ENCODE measurements at regions not wholly inside any gene's neighbourhood (a gene's known extent, or its start where the extent isn't known, plus 50 kb on each side); places are given as distances from the start of the nearest gene placed in this dataset.
"Not testable (repeated sequence)": the region's sequence is repeated elsewhere in the genome, so short reads cannot be mapped to it uniquely, and the experiment has no call there.

DNA sequence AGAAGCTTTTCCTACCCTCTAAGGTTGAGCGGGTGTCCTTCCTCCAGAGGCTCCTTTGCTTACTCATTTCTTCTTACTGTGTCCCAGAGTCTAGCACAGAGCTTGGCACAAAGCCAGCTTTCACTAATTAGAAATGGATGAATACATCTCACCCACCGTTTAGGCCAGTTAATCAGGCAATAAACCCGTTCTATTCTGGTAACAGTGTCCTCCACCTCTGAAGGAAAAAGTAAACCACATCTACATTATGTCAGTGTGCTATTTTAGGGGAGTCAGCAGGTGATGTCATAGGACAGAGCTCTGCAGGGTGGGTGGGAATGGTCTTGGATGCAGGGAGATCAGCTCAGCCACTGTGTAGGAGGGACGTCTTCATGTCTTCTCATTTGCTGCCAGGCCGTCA, 109.2 kb downstream of the OSTF1 start:
- H3K9me3 Mint-ChIP-seq: no peaks in the 10 kb centered on the region
- no peaks in the 10 kb centered on the region for H3K27me3 Mint-ChIP-seq
- no peak overlapping the region for H3K27ac Mint-ChIP-seq
- H3K36me3 Mint-ChIP-seq: no peaks in the 10 kb centered on the region
- H3K4me1 Mint-ChIP-seq: no peaks in the 10 kb centered on the region
- DNase-seq: no peak
- CTCF ChIA-PET: no interaction called here
- no peak overlapping the region for H3K4me3 Mint-ChIP-seq

DNA sequence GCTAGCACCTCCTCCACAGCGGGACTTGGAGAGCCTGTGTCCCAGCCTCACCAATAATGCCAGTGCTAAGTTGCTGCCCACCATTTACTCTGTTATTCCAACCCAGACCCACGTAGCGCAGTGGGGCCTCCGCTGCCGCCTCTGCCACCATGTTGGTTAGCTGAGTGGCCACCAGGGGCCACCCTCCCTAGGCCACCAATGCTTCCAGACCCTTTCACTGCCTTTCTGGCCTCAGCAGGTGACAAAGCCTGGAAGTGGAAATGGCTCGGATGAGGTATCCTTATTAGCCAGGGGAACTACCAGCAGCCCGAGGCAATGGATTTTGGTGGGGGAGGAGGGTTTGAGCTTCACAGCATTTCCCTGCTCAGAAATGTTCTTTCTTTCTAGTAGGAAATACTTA, 110.1 kb downstream of the OSTF1 start:
- no peaks in the 10 kb centered on the region for H3K27me3 Mint-ChIP-seq
- CTCF ChIA-PET: no interaction called here
- no peak overlapping the region for H3K4me3 Mint-ChIP-seq
- no peak overlapping the region for H3K27ac Mint-ChIP-seq
- no peak for DNase-seq
- H3K4me1 Mint-ChIP-seq: no peaks in the 10 kb centered on the region
- no peaks in the 10 kb centered on the region for H3K9me3 Mint-ChIP-seq
- no peaks in the 10 kb centered on the region for H3K36me3 Mint-ChIP-seq

DNA sequence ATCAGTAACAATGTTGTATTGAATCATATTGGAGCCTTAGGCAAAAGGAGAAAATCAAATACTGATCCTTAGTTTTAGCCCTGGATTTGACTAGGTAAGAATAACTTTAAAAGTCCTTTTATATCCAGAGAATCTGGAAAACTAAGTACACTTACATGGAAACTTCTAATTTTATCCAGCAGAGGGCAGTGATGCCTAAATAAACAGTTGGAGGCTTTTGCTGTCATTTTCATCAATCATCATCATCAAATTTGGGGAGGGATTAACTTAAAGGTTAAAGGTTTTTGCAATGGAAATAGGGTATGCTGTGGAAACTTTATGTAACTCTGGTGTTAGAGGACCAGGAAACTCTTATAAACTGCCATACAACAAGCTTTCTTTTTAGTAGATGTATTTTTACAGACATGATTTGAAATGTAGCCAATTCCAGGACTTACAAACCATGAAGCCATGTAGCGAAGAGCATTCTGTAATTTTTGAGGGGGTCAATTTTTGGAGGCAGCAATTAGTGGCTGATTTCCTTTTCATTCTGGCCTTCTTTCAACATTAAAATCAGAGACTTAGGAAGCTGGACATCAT, 112.7 kb downstream of the OSTF1 start:
- CTCF ChIA-PET: interaction anchor here (0.6 to 1.5 kb wide), 7 partner anchors 8 to 1096 kb away, joined by 3 to 9 read pairs (median 3); no protein-coding TSS in a partner anchor
- H3K27me3 Mint-ChIP-seq: no peaks in the 10 kb centered on the region
- no peak overlapping the region for H3K27ac Mint-ChIP-seq
- H3K9me3 Mint-ChIP-seq: no peaks in the 10 kb centered on the region
- H3K4me3 Mint-ChIP-seq: no peak overlapping the region
- no peak for DNase-seq
- no peaks in the 10 kb centered on the region for H3K36me3 Mint-ChIP-seq
- H3K4me1 Mint-ChIP-seq: no peaks in the 10 kb centered on the region

DNA sequence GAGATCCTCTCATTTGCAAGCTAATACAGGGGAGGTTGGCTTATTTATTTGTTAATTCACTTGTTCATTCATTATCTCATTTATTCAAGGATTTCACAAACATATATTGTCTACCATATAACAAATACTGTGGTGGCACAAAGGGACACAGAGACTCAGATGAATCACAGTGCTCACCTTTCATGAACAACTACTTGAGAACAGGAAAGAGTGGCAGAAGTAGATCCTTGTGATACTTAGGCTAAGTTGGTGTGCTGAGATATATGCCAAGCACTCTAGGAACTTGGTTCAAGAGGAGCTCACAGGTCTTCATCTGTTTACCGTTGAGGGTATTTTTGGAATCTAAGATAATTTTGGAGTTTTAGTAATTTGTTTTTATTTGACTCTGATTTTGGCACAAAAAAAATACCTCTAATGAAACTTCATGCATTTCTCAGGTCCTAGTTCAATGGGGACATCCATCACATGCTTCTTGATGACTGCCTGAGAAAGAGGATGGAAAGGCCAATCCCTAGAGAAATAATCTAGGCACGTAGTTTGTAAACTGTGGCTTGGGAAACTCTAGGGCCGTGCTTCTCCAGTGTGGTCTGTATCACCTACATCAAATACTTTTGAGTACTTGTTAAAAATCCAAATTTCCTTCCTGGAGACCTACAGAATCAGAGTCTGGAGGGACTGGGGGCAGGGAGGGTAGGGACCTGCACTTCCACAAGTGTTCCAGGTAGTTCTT, 113.3 kb downstream of the OSTF1 start:
- no peak overlapping the region for H3K27ac Mint-ChIP-seq
- no peaks in the 10 kb centered on the region for H3K9me3 Mint-ChIP-seq
- DNase-seq: no peak
- no peaks in the 10 kb centered on the region for H3K4me1 Mint-ChIP-seq
- CTCF ChIA-PET: interaction anchor here (0.6 to 1.5 kb wide), 8 partner anchors 7 to 1096 kb away, joined by 3 to 9 read pairs (median 3); no protein-coding TSS in a partner anchor
- no peaks in the 10 kb centered on the region for H3K27me3 Mint-ChIP-seq
- no peak overlapping the region for H3K4me3 Mint-ChIP-seq
- H3K36me3 Mint-ChIP-seq: no peaks in the 10 kb centered on the region

DNA sequence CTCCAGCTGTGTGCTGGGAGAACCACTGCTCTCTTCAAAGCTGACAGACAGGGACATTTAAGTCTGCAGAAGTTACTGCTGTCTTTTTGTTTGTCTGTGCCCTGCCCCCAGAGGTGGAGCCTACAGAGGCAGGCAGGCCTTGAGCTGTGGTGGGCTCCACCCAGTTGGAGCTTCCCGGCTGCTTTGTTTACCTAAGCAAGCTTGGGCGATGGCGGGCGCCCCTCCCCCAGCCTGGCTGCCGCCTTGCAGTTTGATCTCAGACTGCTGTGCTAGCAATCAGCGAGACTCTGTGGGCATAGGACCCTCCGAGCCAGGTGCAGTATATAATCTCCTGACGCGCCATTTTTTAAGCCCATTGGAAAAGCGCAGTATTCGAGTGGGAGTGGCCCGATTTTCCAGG, 119.7 kb downstream of the OSTF1 start:
- H3K27ac Mint-ChIP-seq, H3K27me3 Mint-ChIP-seq, DNase-seq, H3K9me3 Mint-ChIP-seq, H3K36me3 Mint-ChIP-seq, CTCF ChIA-PET, H3K4me1 Mint-ChIP-seq, H3K4me3 Mint-ChIP-seq: not testable (repeated sequence)

DNA sequence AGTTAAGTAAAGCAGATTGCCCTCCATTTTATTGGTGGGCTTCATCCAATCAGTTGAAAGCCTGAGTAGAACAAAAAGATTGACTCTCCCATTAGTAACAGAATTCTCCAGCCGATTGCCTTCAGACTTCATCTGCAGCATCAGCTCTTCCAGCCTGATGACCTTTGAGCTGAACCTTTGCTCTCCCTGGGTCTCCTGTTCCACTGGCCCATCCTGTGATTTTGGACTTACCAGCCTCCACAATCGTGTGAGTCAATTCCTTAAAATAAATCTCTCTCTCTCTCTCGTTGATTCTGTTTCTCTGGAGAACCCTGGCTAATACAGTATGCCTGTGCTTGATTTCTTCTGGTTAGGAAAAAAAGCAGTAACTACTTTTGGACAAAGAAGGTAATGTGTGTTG, 121.9 kb downstream of the OSTF1 start:
- Mint-ChIP-seq H3K4me3 (no peak overlapping the region), H3K27me3 (no peaks in the 10 kb centered on the region), H3K27ac (no peak overlapping the region), H3K36me3 (no peaks in the 10 kb centered on the region), H3K9me3 (no peaks in the 10 kb centered on the region), H3K4me1 (no peaks in the 10 kb centered on the region)
- CTCF ChIA-PET: no interaction called here
- no peak for DNase-seq

DNA sequence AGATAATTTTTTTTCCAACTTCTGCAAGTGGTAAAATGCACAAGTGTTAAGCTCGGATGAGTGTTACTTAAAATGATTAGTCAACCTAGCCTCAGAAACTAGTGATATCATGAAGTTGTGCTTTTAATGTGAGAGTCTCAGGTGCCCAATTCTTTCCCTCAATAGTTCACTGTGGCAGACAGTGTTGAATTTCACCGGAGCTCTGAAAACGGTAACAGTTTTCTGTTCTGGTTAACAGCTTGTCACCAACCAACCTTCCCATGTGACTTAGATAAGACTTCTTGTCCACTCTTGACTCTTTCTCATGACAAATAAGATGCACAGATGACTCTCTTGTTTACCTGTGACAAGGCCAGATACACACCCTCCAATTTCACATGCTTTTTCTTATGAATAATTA, 125.5 kb downstream of the OSTF1 start:
- Mint-ChIP-seq H3K4me1 (no peaks in the 10 kb centered on the region), H3K36me3 (no peaks in the 10 kb centered on the region), H3K4me3 (no peak overlapping the region), H3K9me3 (no peaks in the 10 kb centered on the region), H3K27ac (no peak overlapping the region), H3K27me3 (no peaks in the 10 kb centered on the region)
- CTCF ChIA-PET: interaction anchor here (1.4 kb wide), 1 partner anchor 28 kb away, joined by 3 read pairs; no protein-coding TSS in a partner anchor
- DNase-seq: no peak

DNA sequence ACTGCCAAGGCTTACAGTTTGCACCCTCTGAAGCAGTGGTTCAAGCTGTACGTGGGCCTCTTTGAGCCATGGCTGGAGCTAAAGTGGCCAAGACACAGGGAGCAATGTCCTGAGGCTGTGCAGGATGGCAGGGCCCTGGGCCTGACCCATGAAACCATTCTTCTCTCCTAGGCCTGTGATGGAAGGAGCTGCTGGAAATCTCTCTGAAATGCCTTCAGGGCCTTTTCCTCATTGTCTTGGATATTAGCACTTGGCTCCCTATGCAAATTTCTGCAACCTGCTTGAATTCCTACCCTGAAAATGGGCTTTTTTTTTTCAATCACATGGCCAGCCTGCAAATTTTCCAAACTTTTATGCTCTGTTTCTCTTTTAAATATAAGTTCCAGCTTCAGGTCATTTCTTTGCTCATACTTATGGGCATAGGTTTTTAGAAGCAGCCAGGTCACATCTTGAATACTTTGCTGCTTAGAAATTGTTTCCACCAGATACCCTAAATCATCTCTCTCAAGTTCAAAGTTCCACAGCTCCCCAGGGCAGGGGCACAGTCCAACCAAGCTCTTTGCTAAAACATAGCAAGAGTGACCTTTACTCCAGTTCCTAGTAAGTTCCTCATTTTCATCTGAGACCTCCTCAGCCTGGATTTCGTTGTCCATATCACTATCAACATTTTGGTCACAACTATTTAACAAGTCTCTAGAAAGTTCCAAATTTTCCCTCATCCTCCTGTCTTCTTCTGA, 138.3 kb downstream of the OSTF1 start:
- H3K36me3 Mint-ChIP-seq: no peaks in the 10 kb centered on the region
- CTCF ChIA-PET: no interaction called here
- H3K4me3 Mint-ChIP-seq: no peak overlapping the region

DNA sequence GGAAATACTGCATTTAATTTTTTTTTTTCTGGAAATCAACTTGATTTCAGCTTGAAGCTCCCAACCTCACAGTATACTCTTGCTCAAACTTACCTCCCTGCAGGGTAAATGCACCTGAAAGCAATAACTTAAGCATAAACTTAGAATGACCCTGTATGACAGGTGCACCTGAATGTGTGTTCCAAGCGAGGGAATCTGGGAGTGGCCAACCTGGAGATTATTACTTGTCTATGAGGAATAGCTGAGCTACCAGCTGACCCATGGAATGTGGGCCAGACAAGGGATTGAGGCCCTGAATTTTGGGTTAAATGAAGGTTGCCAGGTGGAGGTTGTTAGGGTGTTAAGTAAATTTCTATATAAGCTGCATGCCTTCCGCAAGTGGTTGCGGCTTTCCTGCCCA, 140.6 kb downstream of the OSTF1 start:
- no peak for DNase-seq
- CTCF ChIA-PET: interaction anchor here (1.2 to 1.4 kb wide), 2 partner anchors 9 kb away, joined by 3 to 4 read pairs; no protein-coding TSS in a partner anchor
- Mint-ChIP-seq H3K9me3 (peaks cover 10% of the 10 kb centered on the region), H3K27me3 (no peaks in the 10 kb centered on the region), H3K27ac (no peak overlapping the region), H3K4me1 (no peaks in the 10 kb centered on the region), H3K36me3 (no peaks in the 10 kb centered on the region), H3K4me3 (no peak overlapping the region)

More for the DNA sequence above, 138.3 kb downstream of the OSTF1 start:
- no peaks in the 10 kb centered on the region for H3K27me3 Mint-ChIP-seq
- H3K4me1 Mint-ChIP-seq: no peaks in the 10 kb centered on the region
- peaks cover 10% of the 10 kb centered on the region for H3K9me3 Mint-ChIP-seq
- no peak for DNase-seq
- no peak overlapping the region for H3K27ac Mint-ChIP-seq

DNA sequence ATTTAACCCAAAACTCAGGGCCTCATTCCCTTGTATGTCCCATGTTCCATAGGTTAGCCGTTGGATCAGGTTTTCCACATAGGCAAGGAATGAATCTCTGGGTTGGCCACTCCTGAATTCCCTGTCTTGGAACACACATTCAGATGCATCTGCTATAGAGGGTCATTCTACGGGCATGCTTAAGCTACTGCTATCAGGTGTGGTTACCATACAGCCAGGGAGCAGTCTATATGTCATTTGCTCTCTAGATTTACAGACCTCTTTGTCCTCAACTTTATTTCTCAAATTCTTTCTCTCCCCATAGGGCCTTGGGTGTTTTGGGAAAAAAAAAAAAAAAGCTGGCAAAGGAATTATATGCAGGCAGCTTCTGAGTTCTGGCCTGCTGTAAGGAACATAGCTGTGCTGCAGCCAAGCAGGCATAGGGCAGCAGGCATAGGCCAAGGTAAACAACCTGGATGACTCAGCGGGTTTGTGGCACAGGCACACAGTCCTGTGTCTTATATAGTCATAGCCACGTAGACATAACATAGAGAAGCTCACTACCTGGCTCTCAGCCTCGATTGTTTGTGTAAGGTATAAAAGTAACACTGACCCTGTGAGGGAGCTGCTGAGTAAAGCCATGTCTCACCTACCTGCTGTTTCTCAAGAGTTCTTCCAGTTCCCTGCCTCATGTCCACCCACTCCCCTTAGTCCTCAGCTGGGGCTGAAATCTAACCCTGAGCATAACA, 141.5 kb downstream of the OSTF1 start:
- CTCF ChIA-PET: interaction anchor here (1.4 kb wide), 1 partner anchor 8 kb away, joined by 4 read pairs; no protein-coding TSS in a partner anchor
- no peaks in the 10 kb centered on the region for H3K4me1 Mint-ChIP-seq
- peaks cover 7% of the 10 kb centered on the region for H3K9me3 Mint-ChIP-seq
- H3K4me3 Mint-ChIP-seq: no peak overlapping the region
- no peaks in the 10 kb centered on the region for H3K36me3 Mint-ChIP-seq
- H3K27me3 Mint-ChIP-seq: no peaks in the 10 kb centered on the region
- no peak for DNase-seq
- no peak overlapping the region for H3K27ac Mint-ChIP-seq

DNA sequence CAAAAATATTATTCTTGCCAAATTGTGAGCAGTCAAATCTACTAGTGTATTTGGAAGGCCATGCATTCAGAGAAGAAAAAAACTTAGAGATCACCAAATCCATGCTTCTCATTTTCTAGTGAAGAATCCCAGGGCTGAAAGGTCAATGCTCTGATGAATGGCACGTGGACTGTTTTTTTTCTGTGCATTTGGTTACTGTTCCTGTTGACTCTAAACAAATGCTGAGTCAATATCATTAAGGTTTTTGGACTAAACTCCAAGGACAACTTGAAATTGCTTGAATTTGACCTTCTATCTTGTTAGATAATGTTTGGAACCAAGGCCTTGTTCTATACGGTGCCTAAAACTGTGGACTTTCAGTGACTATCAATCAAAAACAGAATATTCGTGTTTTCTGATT, 142.2 kb downstream of the OSTF1 start:
- no peak for DNase-seq
- CTCF ChIA-PET: interaction anchor here (1.4 kb wide), 1 partner anchor 8 kb away, joined by 4 read pairs; no protein-coding TSS in a partner anchor
- Mint-ChIP-seq H3K9me3 (peaks cover 7% of the 10 kb centered on the region), H3K4me1 (no peaks in the 10 kb centered on the region), H3K27ac (no peak overlapping the region), H3K36me3 (no peaks in the 10 kb centered on the region), H3K27me3 (no peaks in the 10 kb centered on the region), H3K4me3 (no peak overlapping the region)

DNA sequence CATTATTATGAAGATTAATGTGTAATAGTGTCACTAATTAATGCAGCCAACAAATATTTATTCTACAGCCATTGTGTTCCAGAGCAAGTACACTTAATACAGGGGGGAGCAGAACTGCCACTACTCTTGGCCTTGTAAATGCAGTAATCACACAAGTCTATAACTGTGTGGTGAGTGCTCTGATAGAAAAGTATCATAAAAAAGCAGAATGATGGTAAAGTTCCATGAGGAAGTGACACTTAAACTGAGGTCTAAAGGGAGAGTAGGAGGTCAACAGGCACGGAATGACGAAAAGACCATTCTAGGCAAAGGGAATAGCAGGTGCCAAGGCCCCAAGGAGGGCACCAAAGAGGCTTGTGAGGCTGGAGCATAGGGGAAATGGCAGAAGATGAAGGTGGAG, 142.9 kb downstream of the OSTF1 start:
- H3K9me3 Mint-ChIP-seq: peaks cover 14% of the 10 kb centered on the region
- H3K36me3 Mint-ChIP-seq: no peaks in the 10 kb centered on the region
- no peak overlapping the region for H3K27ac Mint-ChIP-seq
- no peaks in the 10 kb centered on the region for H3K27me3 Mint-ChIP-seq
- H3K4me1 Mint-ChIP-seq: no peaks in the 10 kb centered on the region
- no peak overlapping the region for H3K4me3 Mint-ChIP-seq
- DNase-seq: no peak
- CTCF ChIA-PET: no interaction called here

DNA sequence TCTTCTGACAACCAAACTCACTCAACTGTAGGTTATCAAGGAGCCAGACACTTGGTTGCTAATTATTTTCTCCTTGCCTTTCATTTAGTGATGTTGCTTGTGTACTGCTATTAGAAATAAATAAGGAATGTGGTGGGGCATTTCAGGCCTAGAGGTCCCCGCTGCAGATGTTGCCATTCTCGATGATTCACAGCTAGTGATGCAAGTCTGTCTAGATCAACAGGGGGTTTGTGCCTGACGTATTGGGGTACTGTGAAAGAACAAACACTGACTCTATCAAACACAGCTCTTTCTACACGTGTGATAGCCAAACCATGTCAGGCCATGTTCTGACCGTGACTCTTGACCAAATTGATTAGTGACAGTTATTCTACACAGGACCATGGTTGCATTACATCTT, 144.7 kb downstream of the OSTF1 start:
- H3K36me3 Mint-ChIP-seq: no peaks in the 10 kb centered on the region
- no peak overlapping the region for H3K27ac Mint-ChIP-seq
- no peaks in the 10 kb centered on the region for H3K4me1 Mint-ChIP-seq
- no peak overlapping the region for H3K4me3 Mint-ChIP-seq
- CTCF ChIA-PET: interaction anchor here (1.1 to 1.4 kb wide), 2 partner anchors 23 to 31 kb away, joined by 3 read pairs; no protein-coding TSS in a partner anchor
- peaks cover 10% of the 10 kb centered on the region for H3K9me3 Mint-ChIP-seq
- DNase-seq: no peak
- no peaks in the 10 kb centered on the region for H3K27me3 Mint-ChIP-seq

DNA sequence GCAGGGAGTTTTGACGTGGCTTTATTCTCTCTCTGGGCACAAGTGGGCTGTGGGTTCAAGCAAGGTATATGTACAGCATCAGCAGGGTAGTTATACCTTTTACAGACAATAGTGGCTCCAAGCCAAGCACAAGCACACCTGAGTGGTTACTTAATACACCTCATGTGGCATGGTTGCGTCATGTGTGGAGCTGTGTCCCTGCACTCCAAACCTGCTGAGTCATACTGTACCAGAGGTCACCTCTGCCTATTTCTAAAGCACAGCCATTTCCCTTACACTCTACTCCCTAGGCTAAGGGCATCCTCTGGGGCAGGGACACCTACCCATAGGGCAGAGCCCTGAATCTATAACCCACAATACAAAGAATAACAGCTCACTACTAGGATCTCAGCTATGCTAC, 147.3 kb downstream of the OSTF1 start:
- H3K36me3 Mint-ChIP-seq: no peaks in the 10 kb centered on the region
- H3K9me3 Mint-ChIP-seq: peaks cover 10% of the 10 kb centered on the region
- DNase-seq: no peak
- no peak overlapping the region for H3K4me3 Mint-ChIP-seq
- no peaks in the 10 kb centered on the region for H3K4me1 Mint-ChIP-seq
- H3K27me3 Mint-ChIP-seq: no peaks in the 10 kb centered on the region
- H3K27ac Mint-ChIP-seq: no peak overlapping the region
- CTCF ChIA-PET: interaction anchor here (1.1 kb wide), 1 partner anchor 34 kb away, joined by 3 read pairs; no protein-coding TSS in a partner anchor

Data from activated naive CD4-positive, alpha-beta T cell treated with anti-CD3 and anti-CD28 coated beads, Interleukin-2, amount 10 ng/mL, durations not matched to agents 7 days and 5 days (primary cell).